ENCODE measurements at regions not wholly inside any gene's neighbourhood (a gene's known extent, or its start where the extent isn't known, plus 50 kb on each side); places are given as distances from the start of the nearest gene placed in this dataset.

GRCh38 chr11:37333345-37333744 is 735.3 kb upstream of the RAG2 start:
- TF ChIP-seq CTCF (IDR thresholded peaks at IDR 0.05) (no peak), MAFK (IDR thresholded peaks at IDR 0.05; ENCODE audit: partially characterized antibody) (no peak), CHD4 (IDR thresholded peaks at IDR 0.05; ENCODE audit: borderline replicate concordance) (no peak), RAD21 (conservative IDR thresholded peaks at IDR 0.05 in 1 of 2, IDR thresholded peaks at IDR 0.05 in 1 of 2) (no peak), CEBPB (IDR thresholded peaks at IDR 0.05) (no peak), POLR2A (IDR thresholded peaks at IDR 0.05; ENCODE audit: low read length) (no peak), KDM5A (IDR thresholded peaks at IDR 0.05) (no peak), SREBF2 (IDR thresholded peaks at IDR 0.05) (no peak), JUN (IDR thresholded peaks at IDR 0.05) (no peak), SMC3 (IDR thresholded peaks at IDR 0.05) (no peak), MYC (IDR thresholded peaks at IDR 0.05; ENCODE audit: borderline replicate concordance, low read length) (no peak)
